GM12875 (cell line): ENCODE measurements at regions not wholly inside any gene's neighbourhood (a gene's known extent, or its start where the extent isn't known, plus 50 kb on each side); places are given as distances from the start of the nearest gene placed in this dataset.

ENCODE experiments used
- H3K4me3 ChIP-seq: one replicate; pipeline ENCODE4 v1.5.1; 2011; ENCODE audit warnings: low read depth, low read length, control low read depth
- TF ChIP-seq, protein P1 (sequence below): IDR thresholded peaks from 2 replicates; pipeline ENCODE4 v1.5.1; 2011; ENCODE audit warnings: low read depth, mild to moderate bottlenecking, control low read depth, inconsistent platforms, low read length, moderate library complexity, borderline replicate concordance; ENCODE audit not compliant: insufficient read depth

DNA sequence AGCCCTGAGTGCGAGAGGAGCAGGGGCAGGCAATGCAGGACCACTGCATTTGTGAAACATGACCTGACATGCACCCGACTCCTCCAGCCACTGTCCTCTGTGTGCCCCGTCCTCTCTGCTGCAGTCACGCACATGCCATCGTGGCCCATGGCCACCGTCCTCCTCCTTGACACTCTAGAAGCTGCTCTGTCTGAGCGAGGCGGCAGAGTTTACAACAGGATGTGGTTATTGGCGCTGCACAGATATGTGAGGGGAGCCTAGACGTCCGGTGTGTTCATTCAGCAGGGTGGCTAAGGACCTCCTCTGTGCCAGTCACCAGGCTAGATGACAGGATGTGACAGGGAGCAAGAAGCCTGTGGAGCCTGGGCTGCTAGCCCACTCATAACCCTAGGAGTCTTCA is 277.8 kb downstream of the FOXO1 start:
- TF ChIP-seq, protein P1, sequence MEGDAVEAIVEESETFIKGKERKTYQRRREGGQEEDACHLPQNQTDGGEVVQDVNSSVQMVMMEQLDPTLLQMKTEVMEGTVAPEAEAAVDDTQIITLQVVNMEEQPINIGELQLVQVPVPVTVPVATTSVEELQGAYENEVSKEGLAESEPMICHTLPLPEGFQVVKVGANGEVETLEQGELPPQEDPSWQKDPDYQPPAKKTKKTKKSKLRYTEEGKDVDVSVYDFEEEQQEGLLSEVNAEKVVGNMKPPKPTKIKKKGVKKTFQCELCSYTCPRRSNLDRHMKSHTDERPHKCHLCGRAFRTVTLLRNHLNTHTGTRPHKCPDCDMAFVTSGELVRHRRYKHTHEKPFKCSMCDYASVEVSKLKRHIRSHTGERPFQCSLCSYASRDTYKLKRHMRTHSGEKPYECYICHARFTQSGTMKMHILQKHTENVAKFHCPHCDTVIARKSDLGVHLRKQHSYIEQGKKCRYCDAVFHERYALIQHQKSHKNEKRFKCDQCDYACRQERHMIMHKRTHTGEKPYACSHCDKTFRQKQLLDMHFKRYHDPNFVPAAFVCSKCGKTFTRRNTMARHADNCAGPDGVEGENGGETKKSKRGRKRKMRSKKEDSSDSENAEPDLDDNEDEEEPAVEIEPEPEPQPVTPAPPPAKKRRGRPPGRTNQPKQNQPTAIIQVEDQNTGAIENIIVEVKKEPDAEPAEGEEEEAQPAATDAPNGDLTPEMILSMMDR: no peak
- peak overlapping the region; percentile 5 for H3K4me3 ChIP-seq

DNA sequence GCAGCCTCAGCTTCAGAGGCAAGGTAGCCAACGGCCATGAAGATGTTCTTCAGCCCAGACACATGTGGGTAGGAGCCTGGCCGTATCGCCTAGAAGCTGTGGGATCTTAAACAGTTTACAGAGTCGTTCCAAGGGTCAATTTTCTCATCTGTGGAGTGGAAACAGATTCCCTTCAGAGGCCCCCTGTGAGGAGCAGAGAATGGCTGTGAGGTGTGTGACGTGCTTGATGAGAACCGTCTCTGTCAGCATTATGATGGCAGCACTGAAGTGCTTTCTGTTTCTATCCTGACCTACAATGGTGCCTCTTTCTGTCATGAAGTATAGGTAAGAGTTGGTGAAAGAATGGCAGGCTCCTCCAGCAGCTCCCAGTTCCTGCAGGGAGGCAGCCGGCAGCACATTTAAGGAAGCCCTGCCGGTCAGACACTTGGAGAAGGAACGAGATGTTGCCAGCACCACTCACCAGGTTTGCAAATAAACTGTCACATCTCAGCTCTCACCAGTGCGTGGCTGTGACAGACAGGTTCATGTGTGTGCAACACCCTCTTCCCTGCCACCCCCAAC is 277.3 kb downstream of the FOXO1 start:
- TF ChIP-seq, protein P1: no peak
- H3K4me3 ChIP-seq: peak overlapping the region; percentile 5

DNA sequence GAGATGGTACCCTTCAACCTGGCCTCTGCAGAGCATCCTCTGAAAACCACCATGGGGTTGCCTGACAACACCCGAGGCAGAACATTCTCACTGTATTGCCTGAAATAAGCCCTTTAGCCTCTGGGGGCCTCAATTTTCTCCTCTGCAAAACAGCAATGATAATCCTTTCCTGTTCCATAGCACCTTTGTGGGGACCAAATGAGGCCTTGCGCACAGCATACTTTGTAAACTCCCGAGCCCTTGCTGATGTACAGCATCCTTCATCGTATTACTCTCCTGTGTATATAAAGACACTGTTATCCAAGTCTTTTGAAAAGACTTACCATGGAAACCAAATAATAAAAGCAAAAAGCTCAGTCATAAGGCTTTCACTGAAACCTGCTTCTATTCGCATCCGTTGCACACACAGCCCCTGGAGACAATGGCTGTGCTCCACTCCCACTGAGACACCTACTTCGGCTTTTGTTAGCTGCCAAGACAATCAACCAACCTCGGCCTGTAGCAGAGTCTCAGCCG is 276.0 kb downstream of the FOXO1 start:
- no peak overlapping the region for H3K4me3 ChIP-seq
- TF ChIP-seq, protein P1: no peak

DNA sequence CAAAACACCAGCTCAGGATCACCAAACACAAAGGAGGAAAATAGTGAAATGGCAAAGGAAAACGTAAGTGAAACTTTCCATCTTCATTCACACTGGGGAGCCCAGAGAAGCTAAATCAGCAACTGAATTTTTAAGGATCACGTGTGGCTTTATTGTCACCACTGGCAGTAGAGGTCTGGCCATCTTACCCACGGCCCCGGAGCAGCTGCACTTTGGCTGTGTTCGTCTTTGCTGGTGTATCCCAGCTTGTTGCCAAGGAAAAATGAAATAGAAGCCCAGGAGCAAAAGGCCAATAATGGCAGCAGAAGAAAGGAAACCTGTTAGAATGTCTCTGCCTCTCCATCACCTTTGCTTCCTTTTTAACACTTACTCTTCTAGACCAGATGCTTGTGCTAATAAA is 274.7 kb downstream of the FOXO1 start:
- H3K4me3 ChIP-seq: no peak overlapping the region
- TF ChIP-seq, protein P1: no peak

DNA sequence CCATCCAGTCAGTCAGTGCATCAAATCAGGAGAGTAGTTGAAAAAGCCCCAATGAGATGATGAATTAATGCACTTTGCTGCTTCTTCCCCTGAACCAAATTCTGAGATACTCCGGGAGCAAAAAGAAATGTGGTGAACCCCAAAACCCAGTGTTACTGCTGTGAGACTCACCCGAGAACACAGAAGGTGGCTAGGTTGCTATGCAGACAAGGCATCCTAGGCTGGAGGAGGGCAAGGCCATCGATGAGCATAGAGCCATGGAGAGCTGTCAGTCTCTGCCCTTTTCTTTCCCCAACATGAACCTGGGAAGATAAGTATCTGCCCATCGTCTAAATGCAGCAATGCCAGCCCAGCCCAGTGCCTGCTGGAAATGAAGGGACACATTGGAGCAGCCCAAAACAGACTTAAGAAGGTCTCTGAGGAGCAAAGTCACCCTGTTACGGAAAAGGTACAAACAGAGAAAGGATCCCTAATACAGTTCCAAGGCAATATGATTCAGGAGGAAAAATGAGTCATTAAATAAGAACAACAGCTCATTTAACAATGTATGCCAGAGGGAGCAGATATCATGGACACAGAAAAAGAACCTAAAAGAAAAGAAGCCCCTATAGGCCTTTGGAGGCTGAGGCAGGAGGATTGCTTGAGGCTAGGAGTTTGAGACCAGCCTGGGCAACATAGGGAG is 272.0 kb downstream of the FOXO1 start:
- H3K4me3 ChIP-seq: no peak overlapping the region
- TF ChIP-seq, protein P1: no peak

DNA sequence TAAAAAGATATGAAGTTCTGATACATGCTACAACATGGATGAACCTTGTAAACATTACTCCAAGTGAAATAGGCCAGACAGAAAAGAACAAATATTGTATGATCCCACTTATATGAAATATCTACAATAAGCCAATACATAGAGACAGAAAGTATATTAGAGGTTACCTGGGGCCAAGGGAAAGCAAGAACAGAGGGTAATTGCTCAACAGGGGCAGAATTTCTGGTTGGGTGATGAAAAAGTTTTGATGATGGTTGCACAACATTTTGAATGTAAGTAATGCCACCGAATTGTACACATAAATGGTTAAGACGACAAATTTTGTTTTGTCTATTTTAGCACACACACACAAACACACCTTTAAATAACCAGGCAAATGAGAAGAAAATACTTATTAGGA is 268.4 kb downstream of the FOXO1 start:
- TF ChIP-seq, protein P1: no peak
- H3K4me3 ChIP-seq: no peak overlapping the region

DNA sequence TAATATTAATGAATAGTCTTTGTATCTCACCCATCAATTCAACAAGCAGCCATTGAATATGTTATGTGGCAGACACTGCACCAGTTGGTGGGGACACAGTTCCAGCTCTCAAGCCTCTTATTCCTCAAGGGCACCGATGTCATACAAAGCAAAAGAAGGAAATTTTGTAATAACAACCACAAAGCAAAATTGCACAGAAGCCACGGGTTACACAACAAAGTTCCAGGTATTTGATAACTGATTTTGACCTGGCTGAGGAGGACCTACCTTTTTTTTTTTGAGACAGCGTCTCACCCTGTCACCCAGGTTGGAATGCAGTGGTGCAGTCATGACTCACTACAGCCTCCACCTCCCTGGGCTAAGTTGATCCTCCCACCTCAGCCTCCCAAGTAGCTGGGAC is 266.7 kb downstream of the FOXO1 start:
- TF ChIP-seq, protein P1: no peak
- no peak overlapping the region for H3K4me3 ChIP-seq
